GM20000 (cell line): ENCODE measurements at regions not wholly inside any gene's neighbourhood (a gene's known extent, or its start where the extent isn't known, plus 50 kb on each side); places are given as distances from the start of the nearest gene placed in this dataset.

Experiments
- DNase-seq: peaks from one replicate; pipeline ENCODE4 v3.0.0; 2012; ENCODE audit warnings: low spot score
- TF ChIP-seq, protein P1 (sequence below): IDR thresholded peaks from 2 replicates; pipeline ENCODE4 v1.5.1; 2012; ENCODE audit warnings: mild to moderate bottlenecking, control low read depth; ENCODE audit errors: extremely low read depth, missing control alignments

- TF ChIP-seq, protein P1, sequence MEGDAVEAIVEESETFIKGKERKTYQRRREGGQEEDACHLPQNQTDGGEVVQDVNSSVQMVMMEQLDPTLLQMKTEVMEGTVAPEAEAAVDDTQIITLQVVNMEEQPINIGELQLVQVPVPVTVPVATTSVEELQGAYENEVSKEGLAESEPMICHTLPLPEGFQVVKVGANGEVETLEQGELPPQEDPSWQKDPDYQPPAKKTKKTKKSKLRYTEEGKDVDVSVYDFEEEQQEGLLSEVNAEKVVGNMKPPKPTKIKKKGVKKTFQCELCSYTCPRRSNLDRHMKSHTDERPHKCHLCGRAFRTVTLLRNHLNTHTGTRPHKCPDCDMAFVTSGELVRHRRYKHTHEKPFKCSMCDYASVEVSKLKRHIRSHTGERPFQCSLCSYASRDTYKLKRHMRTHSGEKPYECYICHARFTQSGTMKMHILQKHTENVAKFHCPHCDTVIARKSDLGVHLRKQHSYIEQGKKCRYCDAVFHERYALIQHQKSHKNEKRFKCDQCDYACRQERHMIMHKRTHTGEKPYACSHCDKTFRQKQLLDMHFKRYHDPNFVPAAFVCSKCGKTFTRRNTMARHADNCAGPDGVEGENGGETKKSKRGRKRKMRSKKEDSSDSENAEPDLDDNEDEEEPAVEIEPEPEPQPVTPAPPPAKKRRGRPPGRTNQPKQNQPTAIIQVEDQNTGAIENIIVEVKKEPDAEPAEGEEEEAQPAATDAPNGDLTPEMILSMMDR = no peak
- no peak for DNase-seq
Observed at GRCh38 chr2:212914392-212914791, 237.0 kb downstream of the IKZF2 start.

DNA sequence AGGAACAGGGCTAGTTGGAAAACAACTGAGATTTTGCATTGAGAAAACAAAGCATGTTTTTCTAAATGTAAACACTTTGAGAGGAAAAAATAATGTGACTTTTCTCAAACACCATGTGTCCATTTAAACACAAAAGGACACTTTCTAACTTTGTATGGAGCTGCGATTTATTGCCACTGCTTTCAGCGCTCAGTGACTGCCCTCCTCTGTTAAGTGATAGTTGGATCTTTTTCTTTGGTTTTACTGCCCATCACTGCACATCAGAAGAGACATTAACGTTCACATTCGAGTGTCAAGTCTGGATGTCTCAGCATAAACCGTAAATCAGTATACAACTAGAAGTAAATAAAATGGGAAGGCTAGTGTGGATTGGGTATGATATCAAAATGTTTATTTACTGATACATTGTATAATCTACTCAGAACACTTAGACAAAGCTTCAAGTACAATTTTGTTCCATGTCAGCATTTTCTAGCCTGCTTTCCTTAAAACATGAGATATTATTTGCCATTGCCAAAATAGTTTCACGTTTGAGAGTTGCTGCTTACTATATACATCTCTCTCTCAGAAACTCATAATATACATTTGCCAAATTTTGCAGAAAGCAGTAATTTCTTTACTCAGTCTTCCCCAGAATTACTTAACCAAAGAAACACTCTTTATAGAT lies 237.6 kb downstream of the IKZF2 start:
- TF ChIP-seq, protein P1 = no peak
- DNase-seq = no peak

DNA sequence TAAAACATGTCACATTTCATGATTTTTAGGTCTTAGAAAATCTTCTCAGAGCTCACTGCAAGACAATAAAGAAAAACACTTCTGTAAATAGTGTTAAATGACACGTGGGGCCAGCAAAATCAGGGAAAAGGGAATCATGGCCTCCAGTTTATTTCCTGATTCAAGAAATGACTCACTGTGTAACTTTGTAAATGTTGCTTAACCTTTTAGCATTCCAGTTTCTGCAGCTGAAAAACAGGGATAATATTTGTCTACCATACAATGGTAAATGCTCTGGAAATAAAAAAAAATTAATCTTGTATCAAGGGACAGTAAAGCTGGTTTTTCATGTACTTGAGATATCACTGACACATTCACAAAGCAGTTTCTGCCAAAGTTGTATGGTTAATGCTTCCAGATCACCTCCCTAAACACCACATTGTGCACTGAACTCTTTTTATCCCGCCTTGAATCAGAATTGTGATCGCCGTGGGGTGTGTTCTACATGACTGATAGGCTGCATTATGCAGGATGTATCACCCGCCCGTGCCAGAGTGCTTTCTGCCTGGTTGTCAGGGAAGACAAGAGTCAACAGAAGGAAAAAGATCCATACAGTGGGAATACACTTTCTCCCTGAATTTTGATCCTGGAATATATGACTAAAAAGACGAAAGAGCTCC lies 238.8 kb downstream of the IKZF2 start:
- DNase-seq = no peak
- TF ChIP-seq, protein P1 = no peak

- DNase-seq = no peak
- TF ChIP-seq, protein P1 = no peak
Observed at GRCh38 chr2:212911011-212911410, 240.4 kb downstream of the IKZF2 start.

- TF ChIP-seq, protein P1 = no peak
Observed at GRCh38 chr2:212908682-212909435, 242.6 kb downstream of the IKZF2 start.

DNA sequence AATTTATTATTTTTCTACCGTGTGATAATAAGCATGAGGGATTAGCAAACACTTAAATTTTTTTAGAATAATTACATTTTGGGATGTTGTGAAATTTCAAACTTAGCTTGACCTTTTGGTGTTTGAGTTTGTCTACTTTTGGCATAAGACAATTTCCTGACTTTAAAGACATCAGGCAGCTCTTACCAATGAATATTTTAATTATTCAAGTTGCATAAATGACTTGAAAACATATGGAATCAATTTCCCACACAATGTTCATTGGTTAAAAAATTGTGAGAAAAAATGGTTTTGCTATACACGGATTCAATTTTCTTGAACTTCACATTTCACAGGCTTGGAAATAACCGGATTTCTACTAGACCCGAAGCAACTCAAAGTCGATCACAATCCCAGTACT lies 243.4 kb downstream of the IKZF2 start:
- TF ChIP-seq, protein P1 = no peak
- no peak for DNase-seq

More at GRCh38 chr2:212908682-212909435, 242.6 kb downstream of the IKZF2 start:
- no peak for DNase-seq

GRCh38 chr2:212906620-212907019 lies 244.8 kb downstream of the IKZF2 start:
- DNase-seq = no peak
- TF ChIP-seq, protein P1 = no peak
